LHCN-M2 (cell line): ENCODE measurements at regions not wholly inside any gene's neighbourhood (a gene's known extent, or its start where the extent isn't known, plus 50 kb on each side); places are given as distances from the start of the nearest gene placed in this dataset.
"Not testable (repeated sequence)": the region's sequence is repeated elsewhere in the genome, so short reads cannot be mapped to it uniquely, and the experiment has no call there.

ENCODE experiments used
- DNase-seq: peaks from one replicate; pipeline ENCODE4 v3.0.0-alpha.2; 2012; ENCODE audit warnings: low read depth

GRCh38 chr10:7069706-7070105 lies 341.1 kb downstream of the SFMBT2 start:
- DNase-seq = no peak

GRCh38 chr10:7056216-7056615 lies 354.6 kb downstream of the SFMBT2 start:
- DNase-seq = no peak

GRCh38 chr10:7054915-7055314 lies 355.9 kb downstream of the SFMBT2 start:
- no peak for DNase-seq

GRCh38 chr10:7053195-7053594 lies 357.6 kb downstream of the SFMBT2 start:
- DNase-seq = no peak

GRCh38 chr10:7050024-7050423 lies 360.8 kb downstream of the SFMBT2 start:
- DNase-seq = not testable (repeated sequence)

- DNase-seq = no peak
Observed at GRCh38 chr10:7048061-7048460, 362.8 kb downstream of the SFMBT2 start.

- no peak for DNase-seq
Observed at GRCh38 chr10:7046615-7047014, 364.2 kb downstream of the SFMBT2 start.

GRCh38 chr10:7045891-7046599 lies 364.8 kb downstream of the SFMBT2 start:
- DNase-seq = no peak

- DNase-seq = no peak
Observed at GRCh38 chr10:7043055-7043653, 367.7 kb downstream of the SFMBT2 start.

- DNase-seq = no peak
Observed at GRCh38 chr10:7042419-7043054, 368.3 kb downstream of the SFMBT2 start.

- DNase-seq = no peak
Observed at GRCh38 chr10:7042000-7042399, 368.8 kb downstream of the SFMBT2 start.

- DNase-seq = no peak
Observed at GRCh38 chr10:7040681-7041080, 370.2 kb downstream of the SFMBT2 start.

- DNase-seq = no peak
Observed at GRCh38 chr10:7039859-7040258, 371.0 kb downstream of the SFMBT2 start.

- DNase-seq = no peak
Observed at GRCh38 chr10:7038416-7038815, 372.4 kb downstream of the SFMBT2 start.

GRCh38 chr10:7037434-7037833 lies 373.4 kb downstream of the SFMBT2 start:
- not testable (repeated sequence) for DNase-seq

GRCh38 chr10:7036951-7037350 lies 373.9 kb downstream of the SFMBT2 start:
- no peak for DNase-seq

- DNase-seq = no peak
Observed at GRCh38 chr10:7035126-7035761, 375.6 kb downstream of the SFMBT2 start.

GRCh38 chr10:7033031-7033430 lies 377.8 kb downstream of the SFMBT2 start:
- DNase-seq = no peak

- DNase-seq = no peak
Observed at GRCh38 chr10:7030134-7030855, 380.5 kb downstream of the SFMBT2 start.

- no peak for DNase-seq
Observed at GRCh38 chr10:7029672-7030071, 381.2 kb downstream of the SFMBT2 start.

- no peak for DNase-seq
Observed at GRCh38 chr10:7028809-7029166, 382.0 kb downstream of the SFMBT2 start.
